Mesodermal cell (in vitro differentiated cells): ENCODE measurements at regions not wholly inside any gene's neighbourhood (a gene's known extent, or its start where the extent isn't known, plus 50 kb on each side); places are given as distances from the start of the nearest gene placed in this dataset.

Experiments
- H3K27ac ChIP-seq: 2 replicates; pipeline ENCODE4 v1.7.0; 2013; ENCODE audit warnings: mild to moderate bottlenecking, low read depth, low read length, moderate library complexity; ENCODE audit not compliant: severe bottlenecking
- H3K36me3 ChIP-seq: 2 replicates; pipeline ENCODE4 v1.7.1; 2013; ENCODE audit warnings: mild to moderate bottlenecking, low read length, moderate library complexity; ENCODE audit not compliant: control insufficient read depth, insufficient read depth
- H3K4me1 ChIP-seq: one replicate; pipeline ENCODE4 v1.7.1; 2013; ENCODE audit warnings: mild to moderate bottlenecking, low read length; ENCODE audit not compliant: insufficient read depth, control insufficient read depth, poor library complexity, severe bottlenecking
- H3K4me3 ChIP-seq: 2 replicates; pipeline ENCODE4 v1.7.0; 2013; ENCODE audit warnings: low read length, control low read depth, mild to moderate bottlenecking; ENCODE audit not compliant: insufficient read depth, poor library complexity, severe bottlenecking; ENCODE audit errors: extremely low read depth
- H3K9me3 ChIP-seq: 2 replicates; pipeline ENCODE4 v1.7.1; 2013; ENCODE audit warnings: mild to moderate bottlenecking, low read length, moderate library complexity; ENCODE audit not compliant: control insufficient read depth
- WGBS, 2 experiments: methylation state at CpG; one replicate each; pipeline ENCODE4 v1.1.5; 2013; ENCODE audit warnings: missing lambda C conversion rate in 2 of 2; ENCODE audit not compliant: insufficient coverage in 2 of 2; 5-methylcytosine and 5-hydroxymethylcytosine counted together

GRCh38 chr10:52454491-52454890 is 140.4 kb downstream of the DKK1 start:
- no peaks in the 10 kb centered on the region for H3K9me3 ChIP-seq
- no peak overlapping the region for H3K4me3 ChIP-seq
- 88 to 94% methylated on average over 3 of the region's 3 CpGs for WGBS, 2 experiments
- no peaks in the 10 kb centered on the region for H3K4me1 ChIP-seq
- no peak overlapping the region for H3K27ac ChIP-seq
- H3K36me3 ChIP-seq, result no peaks in the 10 kb centered on the region

DNA sequence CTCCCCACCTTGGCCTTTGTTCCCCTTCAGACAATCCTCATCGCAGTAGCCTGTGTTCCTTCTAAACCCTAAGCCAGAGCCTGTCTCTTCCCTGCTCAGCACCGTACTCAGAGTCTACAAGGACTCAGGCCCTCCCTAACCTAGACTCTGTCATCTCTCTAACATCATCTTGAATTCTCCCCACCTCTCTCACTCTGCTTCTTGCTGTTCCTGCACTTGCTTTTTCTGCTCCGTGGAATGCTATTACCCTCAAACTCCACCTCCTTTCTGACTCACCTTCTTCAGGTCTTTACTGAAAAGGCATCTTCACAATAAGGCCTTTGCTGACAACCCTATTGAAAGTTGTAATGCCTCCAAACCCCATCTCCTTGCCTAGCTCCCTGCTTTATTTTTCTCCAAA is 141.0 kb downstream of the DKK1 start:
- no peaks in the 10 kb centered on the region for H3K4me1 ChIP-seq
- H3K27ac ChIP-seq, result no peak overlapping the region
- H3K36me3 ChIP-seq, result no peaks in the 10 kb centered on the region
- H3K4me3 ChIP-seq, result no peak overlapping the region
- H3K9me3 ChIP-seq, result no peaks in the 10 kb centered on the region
- WGBS, 2 experiments, result 68 to 71% methylated on average over 3 of the region's 3 CpGs

DNA sequence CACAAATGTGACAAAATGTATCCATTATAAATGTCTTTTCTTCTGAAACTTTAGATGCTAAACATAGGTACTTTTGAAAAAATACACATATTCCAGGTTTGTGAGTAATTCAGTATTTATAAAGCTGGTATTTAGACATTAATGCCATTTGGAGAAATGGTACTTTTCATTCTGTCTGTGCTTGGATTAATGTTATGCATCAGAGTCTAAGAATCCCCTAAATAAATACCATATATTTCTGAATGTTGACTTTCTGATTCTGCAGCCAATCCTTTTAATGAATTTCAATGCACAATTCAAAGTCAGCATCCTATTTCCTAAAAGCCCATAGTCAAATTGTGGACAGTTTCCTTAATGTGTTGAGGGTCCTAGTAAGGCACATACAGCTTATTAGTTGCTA is 145.0 kb downstream of the DKK1 start:
- Histone ChIP-seq H3K36me3 (no peaks in the 10 kb centered on the region), H3K27ac (no peak overlapping the region), H3K4me3 (no peak overlapping the region), H3K4me1 (no peaks in the 10 kb centered on the region), H3K9me3 (no peaks in the 10 kb centered on the region)

DNA sequence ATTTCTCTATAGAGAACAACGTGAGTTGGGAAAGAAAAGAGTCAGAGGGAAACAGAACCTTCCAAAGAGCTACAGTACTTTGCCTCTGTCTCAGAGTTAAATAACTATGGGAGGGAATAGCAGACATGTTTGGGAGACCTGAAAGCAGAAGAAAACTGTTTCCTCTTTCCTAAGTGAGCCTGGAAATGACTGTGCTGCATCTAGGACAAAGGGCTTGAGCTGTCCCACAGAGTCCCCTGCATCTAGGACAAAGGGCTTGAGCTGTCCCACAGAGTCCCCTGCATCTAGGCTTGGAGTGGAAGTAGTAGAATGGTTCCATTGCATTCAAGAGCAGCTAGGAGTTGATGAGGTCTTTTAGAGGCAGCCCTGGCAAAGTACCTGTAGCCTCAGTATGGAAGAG is 149.7 kb downstream of the DKK1 start:
- Histone ChIP-seq H3K4me1 (no peaks in the 10 kb centered on the region), H3K9me3 (no peaks in the 10 kb centered on the region), H3K27ac (no peak overlapping the region), H3K36me3 (no peaks in the 10 kb centered on the region), H3K4me3 (no peak overlapping the region)
- 80 to 86% methylated on average over 1 of the region's 1 CpG for WGBS, 2 experiments

DNA sequence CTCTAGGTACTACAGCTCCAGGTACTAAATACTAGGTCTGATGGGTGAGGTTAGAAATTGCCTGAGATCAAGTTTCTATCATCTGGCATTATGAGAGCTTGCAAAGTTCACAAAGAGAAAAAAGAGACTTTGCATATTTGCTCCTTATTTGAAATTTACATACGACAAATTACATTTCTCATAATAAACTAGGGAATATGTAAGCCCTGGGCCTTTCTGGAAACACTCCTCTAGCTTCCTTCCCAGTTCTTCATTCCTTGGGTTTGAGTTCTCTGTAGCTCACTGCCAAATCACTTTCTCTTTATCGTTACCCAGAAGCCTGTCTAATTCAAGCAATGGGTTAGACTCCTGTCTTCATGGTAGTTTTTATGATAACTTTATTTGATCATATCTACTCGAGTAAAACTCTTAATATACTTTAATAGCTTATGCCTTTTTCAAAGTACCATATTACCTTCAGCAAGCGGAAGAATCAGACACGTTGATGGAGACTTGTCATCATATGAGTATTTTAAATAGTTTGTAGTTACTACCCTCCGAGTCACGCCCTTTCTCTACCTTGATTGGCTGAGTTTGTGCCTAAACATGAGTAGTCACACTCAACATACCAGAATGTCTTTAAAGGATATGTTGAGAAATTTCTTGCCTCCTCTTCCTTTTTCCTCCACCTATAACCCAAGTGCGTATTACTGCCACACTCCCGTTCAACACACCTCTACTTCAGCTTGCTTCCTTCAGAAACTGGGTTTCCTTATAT is 150.5 kb downstream of the DKK1 start:
- Histone ChIP-seq H3K4me3 (no peak overlapping the region), H3K27ac (no peak overlapping the region), H3K4me1 (no peaks in the 10 kb centered on the region), H3K9me3 (no peaks in the 10 kb centered on the region), H3K36me3 (no peaks in the 10 kb centered on the region)
- WGBS, 2 experiments, result 95 to 100% methylated on average over 1 to 4 of the region's 9 CpGs

GRCh38 chr10:52465202-52465601 is 151.1 kb downstream of the DKK1 start:
- 100% methylated on average over 2 of the region's 3 CpGs; no CpG with 5 or more reads in 1 of the 2 experiments for WGBS, 2 experiments
- Histone ChIP-seq H3K9me3 (no peaks in the 10 kb centered on the region), H3K4me3 (no peak overlapping the region), H3K27ac (no peak overlapping the region), H3K4me1 (no peaks in the 10 kb centered on the region), H3K36me3 (no peaks in the 10 kb centered on the region)

- no peak overlapping the region for H3K27ac ChIP-seq
- 53 to 67% methylated on average over 4 of the region's 5 CpGs for WGBS, 2 experiments
- no peaks in the 10 kb centered on the region for H3K9me3 ChIP-seq
- no peaks in the 10 kb centered on the region for H3K36me3 ChIP-seq
- H3K4me3 ChIP-seq, result no peak overlapping the region
- no peaks in the 10 kb centered on the region for H3K4me1 ChIP-seq
These were observed 152.4 kb downstream of the DKK1 start for GRCh38 chr10:52466464-52466863.

GRCh38 chr10:52469970-52470705 is 156.1 kb downstream of the DKK1 start:
- no peaks in the 10 kb centered on the region for H3K9me3 ChIP-seq
- WGBS, 2 experiments, result no CpG with 5 or more reads among the region's 1 CpG
- H3K27ac ChIP-seq, result no peak overlapping the region
- no peak overlapping the region for H3K4me3 ChIP-seq
- no peaks in the 10 kb centered on the region for H3K4me1 ChIP-seq
- no peaks in the 10 kb centered on the region for H3K36me3 ChIP-seq

DNA sequence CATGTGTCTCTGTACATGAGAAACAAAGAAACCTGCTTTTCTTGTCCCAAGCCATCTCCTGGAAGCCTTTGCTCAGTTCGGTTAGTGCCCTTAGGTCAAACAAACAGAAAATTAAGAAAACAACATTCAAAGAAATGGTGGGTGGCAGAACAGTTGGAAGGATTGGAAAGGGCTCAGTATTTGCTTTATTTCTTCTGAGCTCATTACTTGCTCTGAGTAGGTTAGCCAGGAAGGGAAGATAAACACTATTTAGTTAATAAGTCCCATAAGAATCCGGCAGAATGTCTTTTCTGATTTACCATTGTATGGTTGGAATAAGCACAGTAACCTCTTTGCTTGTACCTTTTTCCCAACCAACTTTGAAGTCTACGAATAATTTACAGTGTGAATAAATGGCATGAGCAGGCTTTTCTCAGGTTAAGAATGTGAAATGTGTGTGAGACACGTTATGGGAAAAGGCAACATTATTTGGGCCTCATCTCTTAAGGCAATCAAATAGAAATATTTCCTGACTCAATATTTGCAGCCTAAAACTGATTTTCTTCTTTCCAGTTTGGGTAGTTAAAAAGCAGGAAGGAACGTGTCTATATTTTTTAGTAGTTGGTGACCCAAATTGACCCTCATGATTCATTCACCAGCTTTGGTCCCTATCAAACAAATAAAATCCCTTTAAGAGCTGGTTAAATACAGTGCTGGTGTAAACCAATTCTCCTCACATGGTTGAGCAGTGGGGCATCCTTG is 158.5 kb downstream of the DKK1 start:
- H3K27ac ChIP-seq, result no peak overlapping the region
- H3K4me3 ChIP-seq, result no peak overlapping the region
- no peaks in the 10 kb centered on the region for H3K9me3 ChIP-seq
- WGBS, 2 experiments, result 100% methylated on average over 1 of the region's 5 CpGs; no CpG with 5 or more reads in 1 of the 2 experiments
- no peaks in the 10 kb centered on the region for H3K4me1 ChIP-seq
- no peaks in the 10 kb centered on the region for H3K36me3 ChIP-seq

GRCh38 chr10:52474265-52474664 is 160.2 kb downstream of the DKK1 start:
- 100% methylated on average over 1 of the region's 2 CpGs; no CpG with 5 or more reads in 1 of the 2 experiments for WGBS, 2 experiments
- no peaks in the 10 kb centered on the region for H3K36me3 ChIP-seq
- no peaks in the 10 kb centered on the region for H3K4me1 ChIP-seq
- H3K27ac ChIP-seq, result no peak overlapping the region
- no peaks in the 10 kb centered on the region for H3K9me3 ChIP-seq
- H3K4me3 ChIP-seq, result no peak overlapping the region
